ENCODE measurements at regions not wholly inside any gene's neighbourhood (a gene's known extent, or its start where the extent isn't known, plus 50 kb on each side); places are given as distances from the start of the nearest gene placed in this dataset.
"Not testable (repeated sequence)": the region's sequence is repeated elsewhere in the genome, so short reads cannot be mapped to it uniquely, and the experiment has no call there.

DNA sequence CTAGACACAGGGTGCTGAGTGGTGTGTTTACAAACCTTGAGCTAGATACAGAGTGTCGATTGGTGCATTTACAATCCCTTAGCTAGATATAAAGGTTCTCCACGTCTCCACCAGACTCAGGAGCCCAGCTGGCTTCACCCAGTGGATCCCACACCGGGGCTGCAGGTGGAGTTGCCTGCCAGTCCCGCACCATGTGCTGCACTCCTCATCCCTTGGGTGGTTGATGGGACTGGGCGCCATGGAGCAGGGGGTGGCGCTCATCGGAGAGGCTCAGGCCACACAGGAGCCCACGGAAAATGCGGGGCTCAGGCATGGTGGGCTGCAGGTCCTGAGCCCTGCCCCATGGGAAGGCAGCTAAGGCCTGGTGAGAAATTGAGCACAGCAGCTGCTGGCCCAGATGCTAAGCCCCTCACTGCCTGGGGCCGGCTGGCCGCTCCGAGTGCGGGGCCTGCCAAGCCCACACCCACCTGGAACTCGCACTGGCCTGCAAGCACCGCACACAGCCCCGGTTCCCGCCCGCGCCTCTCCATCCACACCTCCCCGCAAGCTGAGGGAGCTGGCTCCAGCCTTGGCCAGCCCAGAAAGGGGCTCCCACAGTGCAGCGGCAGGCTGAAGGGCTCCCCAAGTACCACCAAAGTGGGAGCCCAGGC, 418.4 kb downstream of the KIF20B start:
- not testable (repeated sequence) for H3K36me3 Mint-ChIP-seq (ENCODE audit: low read depth); H3K9me3 Mint-ChIP-seq; H3K27me3 Mint-ChIP-seq; H3K27ac Mint-ChIP-seq; ATAC-seq (replicated peaks); H3K4me1 Mint-ChIP-seq; H3K4me3 Mint-ChIP-seq

DNA sequence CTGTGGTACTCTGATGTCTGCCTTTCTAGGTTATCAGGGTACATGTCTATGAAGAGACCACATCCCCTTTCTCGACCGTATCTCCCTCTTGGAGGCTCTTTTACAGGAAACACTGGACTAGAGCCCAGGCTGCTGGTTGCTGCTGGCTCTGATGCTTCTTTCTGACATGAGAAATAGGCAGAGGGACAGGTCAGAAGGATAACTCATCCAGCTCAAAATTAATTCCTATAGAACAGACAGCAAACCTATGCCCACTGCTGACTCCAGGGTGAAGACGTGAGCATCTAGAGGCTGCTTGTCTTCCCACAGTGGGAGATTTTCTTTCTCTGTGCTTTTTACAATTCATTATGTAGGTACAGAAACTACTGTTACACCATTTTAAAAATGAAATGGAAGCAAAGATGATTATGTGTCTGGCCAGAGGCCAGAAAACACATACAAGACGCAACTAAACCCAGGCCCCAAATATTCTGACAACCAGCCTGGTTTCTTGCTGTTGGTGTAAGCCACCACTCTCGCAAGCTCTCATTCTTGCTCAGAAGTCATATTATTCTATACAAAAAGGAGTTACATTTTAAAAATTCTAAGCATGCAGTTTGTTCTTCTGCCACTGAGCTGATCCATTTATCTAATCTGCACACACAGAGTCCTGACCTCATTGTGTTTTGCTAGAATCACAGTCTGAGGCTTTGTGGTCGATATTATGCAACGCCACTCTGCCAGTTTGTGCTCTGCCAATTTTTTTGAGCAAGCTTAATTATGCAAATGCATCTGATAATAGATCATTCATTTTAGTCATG, 424.3 kb downstream of the KIF20B start:
- ATAC-seq (replicated peaks): no peak
- no peaks in the 10 kb centered on the region for H3K9me3 Mint-ChIP-seq
- H3K27me3 Mint-ChIP-seq: no peaks in the 10 kb centered on the region
- H3K4me1 Mint-ChIP-seq: no peaks in the 10 kb centered on the region
- no peaks in the 10 kb centered on the region for H3K36me3 Mint-ChIP-seq (ENCODE audit: low read depth)
- H3K4me3 Mint-ChIP-seq: no peak overlapping the region
- H3K27ac Mint-ChIP-seq: no peak overlapping the region

DNA sequence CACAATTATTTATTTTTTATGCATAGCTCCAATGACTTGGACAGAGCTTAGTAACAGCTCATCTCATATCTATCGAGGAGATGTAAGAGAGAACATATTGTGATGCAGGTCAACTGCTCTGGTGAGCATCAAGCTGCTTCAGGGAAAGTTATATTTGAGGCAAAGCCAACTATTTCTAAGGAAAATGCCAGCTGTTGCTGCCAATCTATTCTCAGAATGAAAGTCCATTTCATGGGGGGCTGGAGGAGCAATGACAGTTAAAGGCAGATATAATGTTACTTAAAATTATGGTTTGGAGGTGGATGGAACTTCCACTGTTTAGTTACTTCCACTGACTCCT, 424.8 kb downstream of the KIF20B start:
- ATAC-seq (replicated peaks): no peak
- Mint-ChIP-seq H3K27ac (no peak overlapping the region), H3K4me3 (no peak overlapping the region), H3K4me1 (no peaks in the 10 kb centered on the region), H3K36me3 (ENCODE audit: low read depth) (no peaks in the 10 kb centered on the region), H3K9me3 (peaks cover under 1% of the 10 kb centered on the region), H3K27me3 (no peaks in the 10 kb centered on the region)

DNA sequence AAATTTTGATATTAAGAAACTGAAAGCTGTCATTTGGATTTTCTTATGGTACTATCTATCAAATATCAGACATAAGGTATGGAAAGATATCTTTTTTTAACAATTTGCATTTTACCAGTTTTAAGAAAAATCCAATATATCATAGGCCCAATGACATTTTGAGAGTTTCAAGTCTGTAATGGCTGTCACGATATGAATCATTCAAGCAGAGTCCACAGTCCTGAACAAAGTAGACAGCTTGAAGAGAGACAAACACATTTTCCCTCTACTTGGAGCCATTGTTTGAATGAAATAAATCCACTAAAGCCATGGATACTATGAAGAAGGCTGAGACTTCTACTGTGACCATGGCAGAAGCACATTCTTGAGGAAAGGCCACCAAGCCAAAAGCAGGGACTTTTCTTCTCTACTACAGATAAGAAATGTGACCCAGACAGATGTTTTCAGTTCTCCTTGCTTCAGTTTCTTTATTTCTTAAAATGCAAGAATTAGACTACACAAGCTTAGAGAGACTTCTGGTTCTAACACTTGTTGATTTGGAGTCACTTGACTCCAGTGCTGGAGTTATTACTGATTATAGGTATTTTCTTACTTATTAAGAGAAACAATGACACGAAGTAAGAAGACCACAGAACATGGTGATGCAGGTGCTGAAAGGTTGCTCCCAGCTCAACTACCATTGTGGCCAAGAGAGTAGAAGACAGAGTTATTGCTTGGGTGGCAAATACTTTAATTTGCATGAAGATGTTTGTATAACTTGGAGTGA, 429.1 kb downstream of the KIF20B start:
- Mint-ChIP-seq H3K4me3 (no peak overlapping the region), H3K9me3 (peaks cover 8% of the 10 kb centered on the region), H3K4me1 (no peaks in the 10 kb centered on the region), H3K27ac (no peak overlapping the region), H3K27me3 (no peaks in the 10 kb centered on the region), H3K36me3 (ENCODE audit: low read depth) (no peaks in the 10 kb centered on the region)
- ATAC-seq (replicated peaks): no peak

DNA sequence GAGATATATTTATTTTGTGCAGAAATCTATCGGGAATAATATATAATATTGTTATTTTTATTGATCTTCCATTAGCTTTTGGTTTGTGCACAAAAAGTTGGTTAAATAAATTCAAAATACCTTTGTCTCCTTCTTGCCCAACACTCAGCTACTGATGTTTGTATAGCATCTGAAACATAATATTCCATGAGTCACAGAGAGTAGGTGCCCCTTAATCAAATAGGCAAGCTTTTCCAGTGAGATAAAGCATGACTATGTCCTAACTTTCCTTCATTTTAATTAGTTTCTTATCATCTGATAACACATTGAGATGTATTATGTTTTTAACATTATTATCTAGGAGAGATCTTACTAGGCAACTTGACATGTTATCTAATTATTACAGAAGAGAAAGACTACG, 432.2 kb downstream of the KIF20B start:
- no peaks in the 10 kb centered on the region for H3K4me1 Mint-ChIP-seq
- no peak overlapping the region for H3K27ac Mint-ChIP-seq
- H3K9me3 Mint-ChIP-seq: peaks cover 21% of the 10 kb centered on the region

DNA sequence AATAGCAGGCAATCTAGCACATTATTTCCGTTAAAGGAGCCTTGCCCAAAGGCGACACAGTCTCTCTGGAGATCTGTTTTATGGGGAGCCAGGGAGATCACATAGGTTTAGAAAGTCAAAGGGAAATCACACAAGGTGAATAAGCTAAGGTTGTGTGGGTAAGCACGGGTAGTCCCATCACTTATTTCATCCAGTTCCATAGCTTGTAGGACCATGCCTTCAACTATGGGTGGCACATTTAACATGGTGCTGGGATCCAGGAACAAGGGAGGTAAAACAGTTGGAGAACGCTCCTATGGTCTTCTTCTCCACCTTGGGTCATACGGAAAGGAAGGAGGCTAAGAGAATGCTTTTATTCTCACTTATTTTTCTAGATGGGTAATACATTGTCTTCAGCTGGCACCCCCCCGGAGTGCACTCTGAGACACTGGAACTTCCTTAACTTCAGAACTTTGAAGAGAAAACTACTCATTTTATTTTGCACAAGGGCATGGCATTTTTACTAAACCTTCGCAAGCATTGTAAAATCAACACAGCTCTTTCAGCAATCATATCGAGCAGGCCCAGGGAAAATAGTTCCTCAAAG, 435.4 kb downstream of the KIF20B start:
- no peak for ATAC-seq (replicated peaks)
- Mint-ChIP-seq H3K27me3 (peaks cover 4% of the 10 kb centered on the region), H3K36me3 (ENCODE audit: low read depth) (no peaks in the 10 kb centered on the region), H3K4me1 (no peaks in the 10 kb centered on the region), H3K4me3 (no peak overlapping the region), H3K27ac (no peak overlapping the region), H3K9me3 (peaks cover 26% of the 10 kb centered on the region)

More for the DNA sequence above, 432.2 kb downstream of the KIF20B start:
- no peak for ATAC-seq (replicated peaks)
- H3K36me3 Mint-ChIP-seq (ENCODE audit: low read depth): no peaks in the 10 kb centered on the region
- no peak overlapping the region for H3K4me3 Mint-ChIP-seq
- H3K27me3 Mint-ChIP-seq: no peaks in the 10 kb centered on the region

DNA sequence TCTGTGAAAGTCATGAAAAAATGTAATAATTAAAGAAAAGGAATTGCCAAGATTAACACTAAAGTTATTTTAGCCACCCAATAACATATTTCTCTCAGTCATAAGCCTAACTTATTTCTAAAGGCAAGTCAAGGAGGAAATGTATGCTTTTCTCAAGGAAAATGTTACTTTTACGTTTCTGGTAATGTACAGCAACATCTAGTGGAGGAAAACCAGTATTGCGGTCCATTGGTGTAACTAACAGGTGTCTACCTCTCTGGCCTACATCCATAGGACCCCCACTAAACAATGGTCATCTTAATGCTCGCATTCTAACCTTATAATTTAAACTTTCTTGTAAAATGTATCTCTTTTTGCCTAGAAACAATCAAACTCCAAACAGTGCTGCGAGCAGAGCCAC, 437.5 kb downstream of the KIF20B start:
- Mint-ChIP-seq H3K9me3 (peaks cover 22% of the 10 kb centered on the region), H3K4me3 (no peak overlapping the region), H3K27ac (no peak overlapping the region), H3K36me3 (ENCODE audit: low read depth) (no peaks in the 10 kb centered on the region), H3K4me1 (no peaks in the 10 kb centered on the region), H3K27me3 (peaks cover 8% of the 10 kb centered on the region)
- no peak for ATAC-seq (replicated peaks)

DNA sequence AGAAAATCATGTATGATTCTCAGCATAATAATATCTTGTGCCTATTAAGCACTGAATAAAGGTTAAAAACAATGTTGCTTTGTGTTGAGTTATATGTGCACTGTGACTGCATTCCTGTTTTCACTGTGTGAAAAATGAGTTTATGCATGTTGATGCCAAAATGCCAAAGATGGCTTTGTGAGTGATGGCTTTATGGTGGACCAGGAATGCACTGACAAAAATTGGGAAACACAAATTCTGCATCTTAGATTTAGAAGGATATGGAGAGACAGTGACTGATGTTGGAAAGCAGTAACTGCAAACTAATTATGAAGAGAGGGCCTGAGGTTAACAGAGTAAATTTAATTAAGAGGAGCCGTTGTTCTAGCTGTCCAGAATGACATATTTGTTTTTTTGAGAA, 440.4 kb downstream of the KIF20B start:
- H3K36me3 Mint-ChIP-seq (ENCODE audit: low read depth): no peaks in the 10 kb centered on the region
- no peak overlapping the region for H3K4me3 Mint-ChIP-seq
- H3K4me1 Mint-ChIP-seq: no peaks in the 10 kb centered on the region
- H3K27me3 Mint-ChIP-seq: peaks cover 8% of the 10 kb centered on the region
- no peak overlapping the region for H3K27ac Mint-ChIP-seq
- no peak for ATAC-seq (replicated peaks)
- peaks cover 14% of the 10 kb centered on the region for H3K9me3 Mint-ChIP-seq

DNA sequence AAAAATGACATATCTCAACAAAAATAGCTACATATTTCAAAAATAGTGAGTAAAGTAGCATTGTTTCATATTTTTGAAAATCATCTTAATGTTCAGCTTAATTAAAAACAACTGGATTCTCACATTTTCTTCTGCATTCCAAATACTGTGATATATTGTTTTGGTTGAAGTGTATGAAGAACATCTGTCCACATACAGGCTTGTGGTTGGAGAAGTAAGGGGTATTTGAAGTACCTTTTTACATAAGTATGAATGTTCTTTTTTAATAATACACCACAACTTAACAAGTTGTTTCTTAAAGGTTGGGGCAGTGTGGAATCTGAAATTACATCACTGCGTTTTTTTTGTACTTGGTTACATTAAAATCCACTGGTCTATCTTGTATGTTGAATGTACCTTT, 442.5 kb downstream of the KIF20B start:
- H3K27ac Mint-ChIP-seq: no peak overlapping the region
- no peaks in the 10 kb centered on the region for H3K4me1 Mint-ChIP-seq
- H3K9me3 Mint-ChIP-seq: peaks cover 9% of the 10 kb centered on the region
- H3K4me3 Mint-ChIP-seq: no peak overlapping the region
- peaks cover 8% of the 10 kb centered on the region for H3K27me3 Mint-ChIP-seq
- H3K36me3 Mint-ChIP-seq (ENCODE audit: low read depth): no peaks in the 10 kb centered on the region
- no peak for ATAC-seq (replicated peaks)

DNA sequence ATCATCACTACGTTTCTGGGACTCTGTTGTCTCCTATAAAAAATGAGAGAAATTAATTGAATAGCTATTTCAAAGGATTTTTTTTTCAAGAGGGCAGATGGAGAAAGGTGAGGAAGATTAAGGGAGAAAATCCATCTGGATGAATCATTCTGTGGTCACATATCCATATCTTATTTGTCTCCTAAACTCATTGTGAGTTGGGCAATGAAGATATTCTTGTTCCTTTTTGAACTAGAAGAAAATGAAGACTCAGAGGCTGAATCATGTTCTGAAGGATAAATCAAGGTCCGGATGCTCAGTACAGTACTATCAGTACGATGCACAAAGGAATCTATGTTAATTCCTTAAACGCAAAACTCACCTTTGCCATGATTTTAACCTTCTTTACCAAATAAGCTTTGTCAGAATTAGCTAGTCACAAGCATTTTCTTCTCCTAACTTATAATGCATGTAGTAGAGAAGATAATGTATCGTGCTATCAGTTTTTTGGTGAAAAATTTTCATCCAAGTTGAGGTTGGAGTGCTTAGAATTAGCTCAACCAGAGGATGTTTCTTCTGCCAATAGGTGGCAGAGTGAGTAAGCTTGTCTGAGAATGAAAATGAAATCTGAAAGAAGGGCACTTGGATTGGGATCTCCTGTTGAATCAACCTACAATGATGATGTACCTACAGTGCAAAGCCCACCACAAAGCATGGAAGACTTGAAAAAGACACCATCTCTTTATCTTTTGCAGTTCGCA, 446.9 kb downstream of the KIF20B start:
- Mint-ChIP-seq H3K36me3 (ENCODE audit: low read depth) (no peaks in the 10 kb centered on the region), H3K4me1 (no peaks in the 10 kb centered on the region), H3K4me3 (no peak overlapping the region), H3K27ac (no peak overlapping the region), H3K9me3 (no peaks in the 10 kb centered on the region), H3K27me3 (no peaks in the 10 kb centered on the region)
- ATAC-seq (replicated peaks): no peak

DNA sequence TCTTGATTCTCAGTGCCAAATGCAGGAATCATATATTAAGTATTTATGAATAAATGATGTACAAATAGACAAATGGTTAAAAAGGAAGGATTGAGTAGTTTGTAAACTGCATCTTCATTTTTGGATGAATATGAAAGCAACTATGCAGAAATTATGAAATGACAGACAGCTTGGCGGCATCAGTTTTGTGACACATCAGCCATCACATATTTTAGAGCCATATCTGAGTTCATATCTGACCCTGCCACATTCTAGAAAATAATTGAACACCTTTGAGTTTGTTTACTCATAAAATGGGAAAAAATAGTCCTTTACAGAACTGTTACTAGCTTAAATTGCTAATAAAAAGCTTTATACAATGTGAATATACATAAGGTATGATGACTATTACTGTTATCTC, 448.2 kb downstream of the KIF20B start:
- Mint-ChIP-seq H3K4me1 (no peaks in the 10 kb centered on the region), H3K27me3 (no peaks in the 10 kb centered on the region), H3K27ac (no peak overlapping the region)

DNA sequence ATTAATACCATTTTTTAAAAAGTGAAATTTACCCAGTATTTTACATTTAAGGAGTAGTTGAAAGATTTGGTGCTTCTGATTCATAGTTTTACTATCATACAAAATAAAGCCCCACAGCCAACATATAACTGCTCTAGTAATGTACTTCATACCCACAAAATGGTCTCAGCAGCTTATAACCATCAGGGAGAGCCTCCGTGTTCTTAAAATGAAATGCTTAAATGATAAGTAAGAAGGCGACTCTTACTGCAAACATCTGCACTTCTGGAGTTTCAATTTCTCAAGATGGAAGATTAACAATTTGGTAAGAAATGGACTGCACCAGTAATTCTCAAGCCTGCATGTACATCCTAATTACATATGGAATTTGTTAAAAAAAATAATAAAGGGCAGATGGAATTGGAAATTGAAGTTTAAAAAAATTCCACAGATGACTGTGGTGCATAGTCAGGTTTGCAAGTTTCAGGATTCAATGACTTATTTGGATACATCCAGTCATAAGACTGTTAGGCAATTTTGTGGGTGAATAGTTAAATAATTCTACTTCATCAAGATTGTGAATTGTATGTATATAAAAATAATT, 461.0 kb downstream of the KIF20B start:
- no peak for ATAC-seq (replicated peaks)

More for the DNA sequence above, 448.2 kb downstream of the KIF20B start:
- Mint-ChIP-seq H3K9me3 (no peaks in the 10 kb centered on the region), H3K4me3 (no peak overlapping the region), H3K36me3 (ENCODE audit: low read depth) (no peaks in the 10 kb centered on the region)
- no peak for ATAC-seq (replicated peaks)

DNA sequence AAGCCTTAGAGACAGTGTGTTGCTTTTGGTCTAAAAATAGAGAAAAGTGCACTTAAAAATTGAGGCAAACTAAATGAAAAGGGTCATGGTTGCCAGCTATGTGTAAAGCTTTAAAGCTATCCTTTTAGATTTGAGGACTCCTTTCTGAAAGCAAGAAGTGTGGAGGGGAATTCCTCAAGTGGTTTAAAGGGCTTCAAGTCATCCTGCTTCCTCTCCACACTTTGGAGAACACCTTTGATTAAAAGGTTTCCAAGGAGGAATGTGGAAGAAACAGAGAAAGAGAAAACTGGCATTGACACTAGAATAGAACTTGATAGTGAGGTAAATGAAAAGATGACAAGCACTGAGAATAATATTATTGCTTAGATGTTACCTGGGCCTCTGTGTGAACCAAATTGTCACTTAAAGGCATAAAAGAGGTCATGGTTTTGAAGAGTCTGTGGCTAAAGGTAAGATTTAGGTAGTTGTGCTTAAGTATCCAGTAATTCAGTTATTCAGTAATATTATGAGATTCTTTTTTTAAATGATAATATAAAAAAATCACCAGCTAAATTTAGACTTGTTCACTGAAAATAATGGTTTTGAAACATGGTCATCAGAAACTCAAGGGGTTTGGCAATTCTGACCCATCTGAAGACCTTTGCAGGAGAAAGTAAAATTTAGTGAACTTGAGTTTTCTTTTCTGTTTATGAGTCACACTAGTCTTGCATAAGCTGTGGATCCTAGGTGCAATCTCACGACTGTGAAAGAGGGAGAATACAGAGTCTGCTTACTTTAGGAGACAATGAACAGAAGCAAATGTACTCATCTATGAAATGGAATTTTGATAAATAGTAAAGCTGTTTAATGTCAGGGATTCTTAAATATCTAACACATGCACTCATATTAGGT, 466.0 kb downstream of the KIF20B start:
- peaks cover 3% of the 10 kb centered on the region for H3K9me3 Mint-ChIP-seq
- no peak for ATAC-seq (replicated peaks)

More for the DNA sequence above, 461.0 kb downstream of the KIF20B start:
- Mint-ChIP-seq H3K4me1 (no peaks in the 10 kb centered on the region), H3K4me3 (no peak overlapping the region), H3K27ac (no peak overlapping the region), H3K9me3 (peaks cover 3% of the 10 kb centered on the region), H3K27me3 (no peaks in the 10 kb centered on the region), H3K36me3 (ENCODE audit: low read depth) (no peaks in the 10 kb centered on the region)

More for the DNA sequence above, 466.0 kb downstream of the KIF20B start:
- Mint-ChIP-seq H3K4me1 (no peaks in the 10 kb centered on the region), H3K4me3 (no peak overlapping the region), H3K27ac (no peak overlapping the region), H3K36me3 (ENCODE audit: low read depth) (no peaks in the 10 kb centered on the region), H3K27me3 (peaks cover 4% of the 10 kb centered on the region)

Data from activated T-helper 17 cell treated with anti-CD3 and anti-CD28 coated beads, Interleukin-2, amount 50 U/mL, for 72 hours (primary cell).